HG03469 (cell line): ENCODE measurements at regions not wholly inside any gene's neighbourhood (a gene's known extent, or its start where the extent isn't known, plus 50 kb on each side); places are given as distances from the start of the nearest gene placed in this dataset.

Experiments
- ATAC-seq: cut with Tn5 transposase; IDR thresholded peaks from one replicate; pipeline ENCODE4 v1.9.1; 2021; ENCODE audit warnings: mild to moderate bottlenecking, moderate library complexity, moderate number of reproducible peaks; ENCODE audit not compliant: unreplicated experiment

- ATAC-seq: no peak
Observed at GRCh38 chr5:160906090-160906489, 54.1 kb upstream of the ATP10B start.

DNA sequence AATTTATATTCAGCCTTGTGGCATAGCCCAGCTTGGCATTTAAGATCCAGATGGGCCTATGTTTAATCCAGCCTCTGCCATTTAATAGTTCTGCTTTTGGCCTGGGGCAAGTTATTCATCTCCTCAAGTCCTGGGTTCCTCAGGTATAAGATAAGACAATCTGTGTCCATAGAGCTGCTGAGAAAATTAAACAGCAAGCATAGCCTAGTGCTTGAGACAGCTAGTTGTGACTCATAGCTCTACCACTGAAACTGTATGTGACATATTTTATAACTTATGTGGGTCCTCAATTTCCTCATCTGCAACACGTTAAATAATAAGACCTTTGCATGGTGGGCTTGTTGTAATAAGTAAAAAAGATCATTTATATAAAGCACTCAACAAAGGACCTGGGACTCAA, 53.3 kb upstream of the ATP10B start:
- no peak for ATAC-seq

DNA sequence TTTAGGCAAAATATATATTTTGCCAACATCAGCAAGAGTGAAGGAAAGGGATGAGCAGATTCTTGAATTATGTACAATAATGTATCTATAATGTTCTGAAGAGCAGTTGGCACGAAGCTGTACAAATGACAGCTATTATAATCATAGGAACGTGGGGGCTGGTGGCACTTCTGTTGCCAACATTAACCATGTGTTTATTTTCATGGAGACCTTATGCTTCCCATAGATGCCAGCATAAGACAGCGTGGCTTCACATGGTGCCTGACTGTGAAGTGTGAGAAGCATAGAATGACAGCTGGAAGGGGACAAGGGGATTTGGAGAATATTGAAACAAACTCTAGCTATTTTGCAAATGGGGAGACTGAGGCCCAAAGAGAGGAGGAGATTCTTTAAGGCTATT, 52.6 kb upstream of the ATP10B start:
- no peak for ATAC-seq

GRCh38 chr5:160903551-160903950, 51.5 kb upstream of the ATP10B start:
- no peak for ATAC-seq

DNA sequence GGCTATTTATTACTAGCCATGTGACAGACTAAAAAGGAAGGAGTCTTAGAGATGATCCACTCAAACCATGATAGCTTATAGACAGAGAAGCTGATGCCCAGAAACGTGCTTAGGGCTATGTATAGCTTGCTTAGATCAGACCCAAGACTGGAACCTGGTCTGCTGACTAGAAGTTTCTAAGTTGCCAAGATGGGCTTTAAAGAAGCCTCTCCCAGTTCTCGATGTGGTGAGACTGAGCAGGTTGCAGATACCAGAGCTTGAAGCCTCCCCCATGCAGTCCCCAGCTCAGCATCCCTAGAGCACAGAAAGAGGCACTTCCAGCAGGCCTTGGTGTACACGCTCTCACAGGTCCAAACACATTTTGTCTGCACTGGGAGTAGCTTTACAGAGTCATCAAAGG, 51.1 kb upstream of the ATP10B start:
- no peak for ATAC-seq
